GM23338 (cell line): ENCODE measurements at regions not wholly inside any gene's neighbourhood (a gene's known extent, or its start where the extent isn't known, plus 50 kb on each side); places are given as distances from the start of the nearest gene placed in this dataset.

Experiments used
- CREB1 ChIP-seq: fragments of 250-450 bp; sonication (Bioruptor Pico); IDR thresholded peaks from 2 replicates; pipeline ENCODE4 v1.5.0; 2020; ENCODE audit warnings: low read depth, mild to moderate bottlenecking, moderate library complexity
- CTCF ChIP-seq, 2 experiments: fragments of 200-600 bp in 1 of 2; sonication (generic) in 1 of 2; conservative IDR thresholded peaks; 2 replicates each; pipeline versions ENCODE4 v1.5.1 to v1.6.1; 2016 to 2017; ENCODE audit warnings: antibody characterized with exemption in 2 of 2, low read depth in 2 of 2, mild to moderate bottlenecking in 2 of 2, moderate library complexity in 1 of 2
- ETS1 ChIP-seq: IDR thresholded peaks from 2 replicates; pipeline ENCODE4 v1.6.1; 2016; ENCODE audit warnings: antibody characterized with exemption
- EZH2 ChIP-seq: fragments of 200-600 bp; sonication (generic); IDR thresholded peaks from one replicate; pipeline ENCODE4 v1.8.0; 2017; ENCODE audit warnings: antibody characterized with exemption, mild to moderate bottlenecking, low read depth; ENCODE audit not compliant: unreplicated experiment
- EZH2phosphoT487 ChIP-seq: fragments of 200-600 bp; sonication (generic); IDR thresholded peaks from one replicate; pipeline ENCODE4 v1.8.1; 2018; ENCODE audit warnings: antibody characterized with exemption; ENCODE audit not compliant: unreplicated experiment
- JUNB ChIP-seq: IDR thresholded peaks from one replicate; pipeline ENCODE4 v1.6.1; 2016; ENCODE audit warnings: antibody characterized with exemption; ENCODE audit not compliant: unreplicated experiment
- POLR2AphosphoS5 ChIP-seq: IDR thresholded peaks from 2 replicates; pipeline ENCODE4 v1.6.1; 2016; ENCODE audit warnings: antibody characterized with exemption, low read depth
- REST ChIP-seq: IDR thresholded peaks from one replicate; pipeline ENCODE4 v1.6.1; 2018; ENCODE audit warnings: antibody characterized with exemption; ENCODE audit not compliant: unreplicated experiment
- STAT1 ChIP-seq: IDR thresholded peaks from one replicate; pipeline ENCODE4 v1.6.1; 2016; ENCODE audit warnings: antibody characterized with exemption; ENCODE audit not compliant: unreplicated experiment
- ZNF114 ChIP-seq: fragments of 250-450 bp; sonication (Bioruptor Pico); IDR thresholded peaks from 2 replicates; pipeline ENCODE4 v1.5.0; 2020; ENCODE audit warnings: mild to moderate bottlenecking, moderate library complexity
- ZNF331 ChIP-seq: fragments of 250-450 bp; sonication (Bioruptor Pico); IDR thresholded peaks from 2 replicates; pipeline ENCODE4 v1.5.0; 2020; ENCODE audit warnings: low read depth, mild to moderate bottlenecking, moderate library complexity

GRCh38 chrX:10971759-10972158 is 139.4 kb upstream of the HCCS start:
- TF ChIP-seq CTCF (conservative IDR thresholded peaks at IDR 0.05; ENCODE audit: low read depth in 2 of 2) (no peak), ETS1 (no peak), EZH2 (no peak), EZH2phosphoT487 (no peak), REST (no peak), POLR2AphosphoS5 (no peak), STAT1 (no peak), JUNB (no peak), ZNF114 (CRISPR knock-in tag) (no peak), ZNF331 (CRISPR knock-in tag) (no peak), CREB1 (no peak)
